Panc1 (cell line): ENCODE measurements at regions not wholly inside any gene's neighbourhood (a gene's known extent, or its start where the extent isn't known, plus 50 kb on each side); places are given as distances from the start of the nearest gene placed in this dataset.

Experiments used
- ATAC-seq: fragments of 200-7000 bp; cut with Tn5 transposase; 2 replicates; pipeline ENCODE4 v1.9.1; 2020; ENCODE audit warnings: mild to moderate bottlenecking, moderate library complexity
- BruUV-seq: library from RNA; stranded (reverse); fragments of 400-500 nt; replicated peaks from 2 replicates; lab custom pipeline; 2021; lab: Mats Ljungman, UMichigan
- CTCF ChIA-PET: fragments of 300-600 bp; sonication (Branson Sonifier 250); formaldehyde crosslinking; loops from one replicate; lab custom pipeline; 2022; ENCODE audit warnings: antibody characterized with exemption; lab: Charles Lee
- POLR2A ChIA-PET: fragments of 300-600 bp; sonication (Branson Sonifier 250); formaldehyde crosslinking; loops from one replicate; lab custom pipeline; 2022; ENCODE audit warnings: antibody characterized with exemption; lab: Charles Lee
- DNase-seq: peaks from one replicate; pipeline ENCODE4 v3.0.0-alpha.2; 2010; ENCODE audit warnings: low read depth, low spot score
- H3K27ac ChIP-seq: 2 replicates; pipeline ENCODE4 v1.5.1; 2011; ENCODE audit warnings: mild to moderate bottlenecking, low read length, inconsistent platforms
- H3K27me3 ChIP-seq: fragments of 200-500 bp; sonication (Bioruptor generic); 2 replicates; pipeline ENCODE4 v1.6.0; 2014; ENCODE audit warnings: low read length, inconsistent platforms; ENCODE audit not compliant: control insufficient read depth, insufficient read depth
- H3K36me3 ChIP-seq: fragments of 200-500 bp; sonication (Bioruptor generic); 2 replicates; pipeline ENCODE4 v1.5.1; 2014; ENCODE audit warnings: inconsistent platforms, mild to moderate bottlenecking, low read length, moderate library complexity; ENCODE audit not compliant: control insufficient read depth, insufficient read depth
- H3K4me1 ChIP-seq: 2 replicates; pipeline ENCODE4 v1.5.1; 2011; ENCODE audit warnings: inconsistent platforms, mild to moderate bottlenecking, low read length, moderate library complexity; ENCODE audit not compliant: control insufficient read depth, insufficient read depth
- H3K4me3 ChIP-seq, 2 experiments: 2 replicates each; pipeline ENCODE4 v1.5.1; 2011 to 2012; ENCODE audit warnings: low read depth in 2 of 2, low read length in 2 of 2, mild to moderate bottlenecking in 2 of 2, inconsistent platforms in 1 of 2, moderate library complexity in 1 of 2
- H3K9me3 ChIP-seq: fragments of 200-500 bp; sonication (Bioruptor generic); 2 replicates; pipeline ENCODE4 v1.5.1; 2014; ENCODE audit warnings: low read depth, mild to moderate bottlenecking, inconsistent platforms, low read length, moderate library complexity; ENCODE audit not compliant: control insufficient read depth, insufficient read depth
- CTCF ChIP-seq: fragments of 450-650 bp; IDR thresholded peaks from 2 replicates; pipeline ENCODE4 v1.5.1; 2017; ENCODE audit warnings: mild to moderate bottlenecking
- POLR2AphosphoS5 ChIP-seq: IDR thresholded peaks from 2 replicates; pipeline ENCODE4 v1.6.1; 2012; ENCODE audit warnings: mild to moderate bottlenecking, low read depth, low read length, moderate library complexity
- REST ChIP-seq, 2 experiments: IDR thresholded peaks; 2 replicates each; pipeline ENCODE4 v1.6.1; 2011 to 2012; ENCODE audit warnings: low read depth in 2 of 2, control low read depth in 1 of 2, low read length in 1 of 2, mild to moderate bottlenecking in 1 of 2, moderate library complexity in 1 of 2; ENCODE audit not compliant: insufficient read depth in 1 of 2
- SIN3A ChIP-seq: IDR thresholded peaks from 2 replicates; pipeline ENCODE4 v1.6.1; 2012; ENCODE audit warnings: low read depth, mild to moderate bottlenecking, low read length, moderate library complexity, borderline replicate concordance; ENCODE audit not compliant: insufficient read depth
- TCF7L2 ChIP-seq: IDR thresholded peaks from 2 replicates; pipeline ENCODE4 v1.6.1; 2011; ENCODE audit warnings: mild to moderate bottlenecking, low read depth, low read length, inconsistent platforms
- in situ Hi-C: cut with HindIII; loops from 2 replicates; pipeline ENCODE4 v1.10.0; 2016; ENCODE audit warnings: low sequenced_read_pairs, low pct_unique_long_range_greater_than_20kb
- intact Hi-C: fragments of 100-400 bp; cut with micrococcal nuclease; formaldehyde crosslinking; loops from one replicate; pipeline ENCODE4 v1.10.0; 2022; ENCODE audit not compliant: unreplicated experiment

DNA sequence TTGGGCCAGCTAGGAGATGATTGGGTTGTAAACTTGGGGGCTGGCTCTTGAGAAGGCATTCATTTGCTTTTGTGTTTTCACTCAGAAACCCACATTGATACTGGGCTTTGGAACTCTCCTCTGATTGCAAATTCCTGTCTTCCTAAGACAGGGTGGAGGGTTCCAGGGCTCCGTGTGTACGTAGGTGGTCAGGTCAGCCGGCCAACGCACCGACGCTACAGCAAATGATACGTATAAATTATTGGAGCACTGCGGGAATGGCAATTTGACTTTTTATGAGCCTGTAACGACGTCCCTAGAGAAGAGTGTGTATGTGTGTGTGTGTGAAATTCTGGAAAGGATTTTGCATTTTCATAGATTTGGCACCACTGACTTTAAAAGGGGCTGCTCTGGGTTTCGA lies 236.9 kb downstream of the SHOX start:
- TF ChIP-seq CTCF (no peak), POLR2AphosphoS5 (no peak)
- ChIA-PET POLR2A (no interaction called here), CTCF (no interaction called here)
- BruUV-seq = no TSS peak
- H3K27ac ChIP-seq = no peak overlapping the region
- DNase-seq = no peak
- intact Hi-C loops = no loop called here
- in situ Hi-C loops = no loop called here
- no peaks in the 10 kb centered on the region for H3K9me3 ChIP-seq
- H3K27me3 ChIP-seq = no peaks in the 10 kb centered on the region
- H3K4me3 ChIP-seq = no peak overlapping the region
- no peak for ATAC-seq
- no peaks in the 10 kb centered on the region for H3K36me3 ChIP-seq
- H3K4me1 ChIP-seq = no peaks in the 10 kb centered on the region

GRCh38 chrX:866441-866990 lies 235.9 kb downstream of the SHOX start:
- intact Hi-C loops (no loop called here), in situ Hi-C loops (no loop called here)
- BruUV-seq = no TSS peak
- no peak for TF ChIP-seq SIN3A
- TF ChIP-seq TCF7L2 = no peak
- no peak for TF ChIP-seq CTCF
- no peak for TF ChIP-seq POLR2AphosphoS5
- no peak for TF ChIP-seq REST (IDR thresholded peaks at IDR 0.05; ENCODE audit: insufficient read depth in 1 of 2, low read depth in 2 of 2, low read length in 1 of 2)
- H3K27me3 ChIP-seq = no peaks in the 10 kb centered on the region
- POLR2A ChIA-PET = no interaction called here
- no peaks in the 10 kb centered on the region for H3K9me3 ChIP-seq
- no peaks in the 10 kb centered on the region for H3K36me3 ChIP-seq
- DNase-seq = no peak
- H3K4me3 ChIP-seq = no peak overlapping the region
- no peak overlapping the region for H3K27ac ChIP-seq
- no peaks in the 10 kb centered on the region for H3K4me1 ChIP-seq
- CTCF ChIA-PET = no interaction called here
- ATAC-seq = no peak
